Pancreas (tissue), 10 donors: ENCODE measurements at regions not wholly inside any gene's neighbourhood (a gene's known extent, or its start where the extent isn't known, plus 50 kb on each side); places are given as distances from the start of the nearest gene placed in this dataset.

Source experiments
- ATAC-seq, 4 donors: fragments of 200-7000 bp; cut with Tn5 transposase; one replicate each; pipeline versions ENCODE4 v1.8.0 to v1.9.1; 2020; ENCODE audit warnings: mild to moderate bottlenecking in 4 of 4, moderate library complexity in 4 of 4
- DNase-seq, 6 donors: peaks; one replicate each; pipeline ENCODE4 v3.0.0-alpha.2; 2020
- FAIRE-seq: peaks from 2 replicates; lab custom pipeline; 2012; peaks lifted over from hg19 to GRCh38; lab: Jason Lieb, UNC
- H3K27ac ChIP-seq, 4 donors: fragments of 200-600 bp; sonication (generic); 1 replicate in 3 of 4; 2 replicates in 1 of 4; pipeline versions ENCODE4 v1.5.0 to v1.8.0; 2020
- H3K27me3 ChIP-seq, 4 donors: fragments of 200-600 bp; one replicate each; pipeline ENCODE4 v1.8.0; 2021
- H3K36me3 ChIP-seq, 3 donors: fragments of 200-600 bp; sonication (generic) in 1 of 3; one replicate each; pipeline versions ENCODE4 v1.5.0 to v1.8.0; 2020 to 2021
- H3K4me1 ChIP-seq, 3 donors: fragments of 200-600 bp; one replicate each; pipeline ENCODE4 v1.8.0; 2021
- H3K4me3 ChIP-seq, 4 donors: fragments of 200-600 bp; sonication (generic) in 2 of 4; one replicate each; pipeline versions ENCODE4 v1.5.0 to v1.8.0; 2020 to 2021
- H3K9me3 ChIP-seq, 4 donors: fragments of 200-600 bp; one replicate each; pipeline ENCODE4 v1.8.0; 2021
- CTCF ChIP-seq, 4 donors: fragments of 200-600 bp; sonication (generic) in 3 of 4; IDR thresholded peaks; one replicate each; pipeline versions ENCODE4 v1.5.0 to v1.8.0; 2021; ENCODE audit warnings: antibody characterized with exemption in 4 of 4
- WGBS, 2 donors: extraction: QIAGEN DNeasy Blood & Tissue Kit; methylation state at CpG; one replicate each; pipeline ENCODE4 v1.1.7; 2013; 5-methylcytosine and 5-hydroxymethylcytosine counted together
- intact Hi-C, 3 donors: fragments of 100-400 bp; cut with DNase I; formaldehyde crosslinking; loops; one replicate each; pipeline versions ENCODE4 v1.11.1 to v1.14.2; 2022
- donor health status: healthy with polysubstance abuse.
- donor health status: DM: no; HTN: no; CAD: no; lungs with moderate emphysema.
- donor health status: DM: no; HTN: no; CAD: no.
- donor health status: control.
- donor health status: control.
- donor health status: Bipolar disorder and iron deficiency.
- donor health status: DM: yes; HTN: yes; CAD: no.
- donor health status: DM: no; HTN: no; CAD: no.
- donor health status: DM: no; HTN: no; CAD: no.
- donor health status: DM: yes; HTN: yes; CAD: no.

GRCh38 chr12:20039562-20039961 is 328.8 kb upstream of the PDE3A start:
- 90 to 95% methylated on average over 4 of the region's 4 CpGs for WGBS, 2 donors
- no peak for FAIRE-seq
- DNase-seq = no peak
- no peak overlapping the region for H3K27ac ChIP-seq
- peaks cover 0 to 21% (median 2%) of the 10 kb centered on the region in 4 donors for H3K27me3 ChIP-seq
- intact Hi-C loops = no loop called here
- TF ChIP-seq CTCF (IDR thresholded peaks at IDR 0.05) = no peak
- no peak overlapping the region for H3K4me3 ChIP-seq
- ATAC-seq = no peak
- H3K4me1 ChIP-seq = no peaks in the 10 kb centered on the region
- no peaks in the 10 kb centered on the region for H3K9me3 ChIP-seq
- H3K36me3 ChIP-seq = no peaks in the 10 kb centered on the region

GRCh38 chr12:20040184-20040583 is 328.2 kb upstream of the PDE3A start:
- Histone ChIP-seq H3K4me1 (no peaks in the 10 kb centered on the region), H3K27ac (no peak overlapping the region), H3K9me3 (no peaks in the 10 kb centered on the region), H3K27me3 (peaks cover 0 to 17% (median 2%) of the 10 kb centered on the region in 4 donors), H3K4me3 (no peak overlapping the region), H3K36me3 (no peaks in the 10 kb centered on the region)
- DNase-seq (no peak), ATAC-seq (no peak), FAIRE-seq (no peak)
- 61 to 71% methylated on average over 2 of the region's 2 CpGs for WGBS, 2 donors
- intact Hi-C loops = no loop called here
- no peak for TF ChIP-seq CTCF (IDR thresholded peaks at IDR 0.05)

- Histone ChIP-seq H3K27me3 (peaks cover 0 to 17% (median 2%) of the 10 kb centered on the region in 4 donors), H3K36me3 (no peaks in the 10 kb centered on the region), H3K4me3 (no peak overlapping the region), H3K9me3 (no peaks in the 10 kb centered on the region), H3K4me1 (no peaks in the 10 kb centered on the region), H3K27ac (no peak overlapping the region)
- 25 to 33% methylated on average over 3 of the region's 3 CpGs for WGBS, 2 donors
- TF ChIP-seq CTCF (IDR thresholded peaks at IDR 0.05) = no peak
- ATAC-seq (peak in 1 of 4 donors; percentile 51), FAIRE-seq (no peak), DNase-seq (no peak)
- intact Hi-C loops = no loop called here
Observed at GRCh38 chr12:20040831-20041230, 327.5 kb upstream of the PDE3A start.

- intact Hi-C loops = no loop called here
- no peaks in the 10 kb centered on the region for H3K4me1 ChIP-seq
- ATAC-seq (peak in 2 of 4 donors; percentile 20 to 38), FAIRE-seq (no peak), DNase-seq (no peak)
- no peak overlapping the region for H3K4me3 ChIP-seq
- H3K27ac ChIP-seq = no peak overlapping the region
- 85 to 90% methylated on average over 1 of the region's 1 CpG for WGBS, 2 donors
- no peaks in the 10 kb centered on the region for H3K9me3 ChIP-seq
- TF ChIP-seq CTCF (IDR thresholded peaks at IDR 0.05) = no peak
- peaks cover 0 to 1% (median 0%) of the 10 kb centered on the region in 4 donors for H3K27me3 ChIP-seq
- H3K36me3 ChIP-seq = no peaks in the 10 kb centered on the region
Observed at GRCh38 chr12:20044351-20044750, 324.0 kb upstream of the PDE3A start.

GRCh38 chr12:20044846-20045245 is 323.5 kb upstream of the PDE3A start:
- Histone ChIP-seq H3K27ac (no peak overlapping the region), H3K36me3 (no peaks in the 10 kb centered on the region), H3K27me3 (no peaks in the 10 kb centered on the region), H3K9me3 (no peaks in the 10 kb centered on the region), H3K4me3 (no peak overlapping the region), H3K4me1 (no peaks in the 10 kb centered on the region)
- no peak for TF ChIP-seq CTCF (IDR thresholded peaks at IDR 0.05)
- 83 to 93% methylated on average over 3 of the region's 3 CpGs for WGBS, 2 donors
- DNase-seq (no peak), ATAC-seq (peak in 2 of 4 donors; percentile 36 to 37), FAIRE-seq (no peak)
- intact Hi-C loops = no loop called here
